Fibroblast of lung (primary cell): ENCODE measurements at regions not wholly inside any gene's neighbourhood (a gene's known extent, or its start where the extent isn't known, plus 50 kb on each side); places are given as distances from the start of the nearest gene placed in this dataset.

ENCODE experiments used
- EZH2 ChIP-seq: IDR thresholded peaks from 2 replicates; pipeline ENCODE4 v1.5.1; 2012; ENCODE audit warnings: low read length, control low read depth, mild to moderate bottlenecking; ENCODE audit errors: missing control alignments
- TF ChIP-seq, protein P1 (sequence below), 2 donors: IDR thresholded peaks in 1 of 2; conservative IDR thresholded peaks in 1 of 2; 1 replicate in 1 of 2; 2 replicates in 1 of 2; pipeline ENCODE4 v1.5.1; 2011 to 2012; ENCODE audit warnings: low read length in 2 of 2, control low read depth in 1 of 2, inconsistent platforms in 1 of 2, low read depth in 1 of 2, mild to moderate bottlenecking in 1 of 2

DNA sequence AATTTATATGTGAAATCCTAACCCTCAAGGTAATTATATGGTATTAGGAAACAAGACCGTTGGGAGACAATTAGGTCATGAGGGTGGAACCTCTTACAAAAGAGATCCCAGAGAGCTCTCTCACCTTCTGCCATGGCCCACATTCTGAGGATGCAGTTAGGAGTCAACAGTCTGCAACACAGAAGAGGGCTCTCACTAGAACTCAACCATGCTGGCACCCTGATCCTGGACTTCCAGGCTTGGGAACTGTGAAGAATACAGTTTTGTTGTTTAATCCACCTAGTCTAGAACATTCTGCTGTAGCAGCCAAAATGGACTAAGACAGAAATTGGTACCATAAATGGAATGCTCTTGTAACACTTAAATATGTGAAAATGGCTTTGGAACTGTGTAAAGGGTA is 278.8 kb upstream of the GALNTL6 start:
- TF ChIP-seq, protein P1, sequence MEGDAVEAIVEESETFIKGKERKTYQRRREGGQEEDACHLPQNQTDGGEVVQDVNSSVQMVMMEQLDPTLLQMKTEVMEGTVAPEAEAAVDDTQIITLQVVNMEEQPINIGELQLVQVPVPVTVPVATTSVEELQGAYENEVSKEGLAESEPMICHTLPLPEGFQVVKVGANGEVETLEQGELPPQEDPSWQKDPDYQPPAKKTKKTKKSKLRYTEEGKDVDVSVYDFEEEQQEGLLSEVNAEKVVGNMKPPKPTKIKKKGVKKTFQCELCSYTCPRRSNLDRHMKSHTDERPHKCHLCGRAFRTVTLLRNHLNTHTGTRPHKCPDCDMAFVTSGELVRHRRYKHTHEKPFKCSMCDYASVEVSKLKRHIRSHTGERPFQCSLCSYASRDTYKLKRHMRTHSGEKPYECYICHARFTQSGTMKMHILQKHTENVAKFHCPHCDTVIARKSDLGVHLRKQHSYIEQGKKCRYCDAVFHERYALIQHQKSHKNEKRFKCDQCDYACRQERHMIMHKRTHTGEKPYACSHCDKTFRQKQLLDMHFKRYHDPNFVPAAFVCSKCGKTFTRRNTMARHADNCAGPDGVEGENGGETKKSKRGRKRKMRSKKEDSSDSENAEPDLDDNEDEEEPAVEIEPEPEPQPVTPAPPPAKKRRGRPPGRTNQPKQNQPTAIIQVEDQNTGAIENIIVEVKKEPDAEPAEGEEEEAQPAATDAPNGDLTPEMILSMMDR (conservative IDR thresholded peaks at IDR 0.05 in 1 of 2, IDR thresholded peaks at IDR 0.05 in 1 of 2; ENCODE audit: low read depth in 1 of 2, low read length in 2 of 2) = no peak
- TF ChIP-seq EZH2 = no peak
